NB4 (cell line): ENCODE measurements at regions not wholly inside any gene's neighbourhood (a gene's known extent, or its start where the extent isn't known, plus 50 kb on each side); places are given as distances from the start of the nearest gene placed in this dataset.

Experiments
- CTCF ChIP-seq: IDR thresholded peaks from one replicate; pipeline ENCODE4 v1.5.1; 2012; ENCODE audit warnings: low read depth, low read length
- MYC ChIP-seq: IDR thresholded peaks from 2 replicates; pipeline ENCODE4 v1.6.1; 2011; ENCODE audit warnings: low read depth, low read length

- TF ChIP-seq CTCF = no peak
- no peak for TF ChIP-seq MYC
Observed at GRCh38 chr18:73615506-73615905, 532.1 kb downstream of the FBXO15 start.
